DOHH2 (cell line): ENCODE measurements at regions not wholly inside any gene's neighbourhood (a gene's known extent, or its start where the extent isn't known, plus 50 kb on each side); places are given as distances from the start of the nearest gene placed in this dataset.
"Not testable (repeated sequence)": the region's sequence is repeated elsewhere in the genome, so short reads cannot be mapped to it uniquely, and the experiment has no call there.

Source experiments
- CTCF ChIP-seq: fragments of 200-600 bp; sonication (generic); IDR thresholded peaks from one replicate; pipeline ENCODE4 v1.5.1; 2014; ENCODE audit warnings: antibody characterized with exemption, mild to moderate bottlenecking, low read depth, low read length; ENCODE audit not compliant: poor library complexity, severe bottlenecking
- EZH2phosphoT487 ChIP-seq: fragments of 200-600 bp; sonication (generic); IDR thresholded peaks from 2 replicates; pipeline ENCODE4 v1.6.1; 2017; ENCODE audit warnings: borderline replicate concordance, mild to moderate bottlenecking, antibody characterized with exemption, low read length, moderate library complexity, mixed read lengths

DNA sequence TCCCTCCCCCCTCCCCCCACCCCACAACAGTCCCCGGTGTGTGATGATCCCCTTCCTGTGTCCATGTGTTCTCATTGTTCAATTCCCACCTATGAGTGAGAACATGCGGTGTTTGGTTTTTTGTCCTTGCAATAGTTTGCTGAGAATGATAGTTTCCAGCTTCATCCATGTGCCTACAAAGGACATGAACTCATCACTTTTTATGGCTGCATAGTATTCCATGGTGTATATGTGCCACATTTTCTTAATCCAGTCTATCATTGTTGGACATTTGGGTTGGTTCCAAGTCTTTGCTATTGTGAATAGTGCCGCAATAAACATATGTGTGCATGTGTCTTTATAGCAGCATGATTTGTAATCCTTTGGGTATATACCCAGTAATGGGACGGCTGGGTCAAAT is 76.5 kb upstream of the DNAH5 start:
- not testable (repeated sequence) for TF ChIP-seq CTCF, EZH2phosphoT487
